HK-2 (cell line): ENCODE measurements at regions not wholly inside any gene's neighbourhood (a gene's known extent, or its start where the extent isn't known, plus 50 kb on each side); places are given as distances from the start of the nearest gene placed in this dataset.

Experiments used
- DNase-seq: peaks from one replicate; pipeline ENCODE4 v3.0.0-alpha.2; 2018; ENCODE audit not compliant: unreplicated experiment

DNA sequence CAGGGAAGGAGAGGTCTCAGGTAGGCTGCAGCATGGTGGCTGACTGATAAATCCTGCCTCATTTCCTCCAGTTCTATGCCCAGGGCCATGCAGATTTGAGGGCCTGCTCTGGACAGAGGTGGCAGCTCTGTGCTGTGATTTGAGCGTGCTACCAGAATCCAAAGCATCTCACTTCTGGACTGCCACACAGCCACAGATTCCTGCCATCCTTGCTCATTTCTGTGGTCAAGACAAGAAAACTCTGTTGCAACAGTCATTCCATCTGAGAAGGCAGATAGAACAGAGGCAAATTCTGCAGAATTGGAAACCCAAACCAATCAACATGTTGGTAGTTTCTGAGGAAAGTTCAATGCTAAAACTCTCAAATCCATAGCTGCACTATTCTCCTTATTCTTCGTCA, 102.8 kb upstream of the GALNT2 start:
- no peak for DNase-seq

DNA sequence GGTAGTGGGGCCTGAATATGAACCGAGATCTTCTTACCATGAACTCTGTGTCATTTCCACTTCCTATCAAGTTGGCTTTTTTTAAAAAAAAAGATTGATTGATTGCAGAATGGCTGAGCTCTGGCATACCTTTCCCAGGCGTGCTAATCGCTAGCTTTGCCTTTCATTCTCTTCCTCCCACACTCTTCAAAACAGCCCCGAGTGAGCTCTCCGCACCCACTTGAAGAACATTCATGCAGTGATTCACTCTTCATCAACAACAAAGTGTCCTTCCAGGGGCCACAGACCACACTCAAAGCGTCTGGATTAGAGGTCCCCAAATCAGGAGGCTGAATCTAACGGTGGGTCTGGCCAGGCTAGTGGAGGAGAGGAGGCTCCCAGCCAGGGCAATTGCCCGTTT, 96.3 kb upstream of the GALNT2 start:
- no peak for DNase-seq

DNA sequence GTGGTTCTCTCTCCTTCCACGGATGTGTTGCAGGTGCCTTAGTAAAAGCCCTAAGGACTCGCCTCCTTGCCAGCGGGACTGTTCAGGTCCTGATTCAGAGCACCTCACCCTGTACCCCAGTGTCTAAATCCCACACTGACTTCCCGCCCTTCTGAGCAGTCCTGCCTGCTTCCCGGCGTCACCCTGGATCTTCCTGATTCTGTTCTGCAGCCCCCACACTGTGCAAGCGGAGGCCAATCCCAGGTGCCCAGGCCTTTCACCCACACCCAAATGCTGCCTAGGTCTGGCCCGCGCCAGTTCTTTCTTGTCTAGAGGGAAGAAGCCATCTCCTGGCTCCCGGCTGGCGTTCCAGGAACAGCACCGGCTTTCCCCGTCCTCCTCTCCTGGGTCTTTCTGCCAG, 95.9 kb upstream of the GALNT2 start:
- DNase-seq: no peak

DNA sequence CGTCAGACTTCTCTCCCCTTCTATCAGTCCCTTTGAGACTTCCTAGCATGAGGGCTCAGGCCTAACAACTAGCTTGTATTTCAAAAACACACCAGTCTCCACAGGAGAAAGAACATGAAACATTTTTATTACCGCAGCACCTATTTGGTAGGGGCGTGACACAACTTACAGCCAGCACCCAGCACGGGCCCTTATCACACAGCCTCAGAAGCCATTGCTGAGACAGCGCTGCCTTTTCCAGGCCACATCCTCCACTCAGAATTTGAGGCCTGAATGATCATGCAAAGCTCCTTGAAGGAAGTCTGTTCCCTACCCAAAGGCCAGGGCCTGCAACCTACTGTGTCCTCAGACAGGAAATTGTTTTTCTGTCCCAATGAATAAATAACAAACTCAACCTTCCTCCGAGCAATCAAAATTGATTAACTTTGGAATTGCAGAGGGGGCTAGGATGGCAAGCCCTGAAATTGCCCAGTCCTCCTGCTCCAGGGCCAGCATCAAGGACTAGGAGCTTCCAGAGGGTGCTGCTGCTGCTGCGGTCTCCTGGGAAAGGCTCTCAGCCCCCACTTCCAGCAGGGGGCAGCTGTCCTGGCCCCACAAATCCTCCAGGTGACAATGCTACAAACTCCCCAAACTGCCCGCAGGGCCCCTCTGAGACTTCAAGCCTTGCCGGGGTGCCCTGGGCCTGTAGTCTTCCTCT, 94.3 kb upstream of the GALNT2 start:
- no peak for DNase-seq

DNA sequence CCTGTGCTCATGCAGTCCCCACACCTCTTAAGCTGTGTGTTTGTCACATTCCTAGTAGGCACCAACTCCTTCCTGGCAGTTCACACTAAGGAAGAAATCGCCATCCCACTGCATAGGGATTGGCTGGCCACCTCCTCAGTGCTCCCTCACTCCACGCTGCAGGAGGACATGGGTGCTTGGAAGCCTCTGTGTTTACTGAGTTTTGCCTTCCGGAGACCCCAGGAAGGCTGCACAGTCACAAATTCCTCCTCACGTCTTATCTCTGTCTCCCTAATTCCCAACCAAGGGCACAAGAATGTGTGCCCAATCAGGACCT, 93.8 kb upstream of the GALNT2 start:
- no peak for DNase-seq

DNA sequence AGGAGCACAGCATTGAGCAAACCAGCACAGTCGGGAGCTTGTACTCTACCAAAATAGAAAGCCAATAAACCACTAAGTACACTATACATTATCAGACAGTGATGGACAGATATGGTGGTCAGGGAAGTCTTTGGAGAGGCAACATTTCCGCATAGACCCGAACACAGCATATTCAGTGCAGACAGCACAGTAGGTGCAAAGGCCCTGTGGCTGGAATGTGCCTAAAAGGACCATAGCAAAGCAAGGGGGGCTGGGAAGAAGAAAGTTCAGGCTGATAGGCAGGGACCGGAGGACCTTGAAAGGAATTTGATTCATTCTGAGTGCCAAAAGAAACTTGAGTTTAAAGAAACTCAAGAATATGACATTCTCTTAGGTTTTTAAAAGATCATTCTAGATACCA, 92.0 kb upstream of the GALNT2 start:
- DNase-seq: no peak

DNA sequence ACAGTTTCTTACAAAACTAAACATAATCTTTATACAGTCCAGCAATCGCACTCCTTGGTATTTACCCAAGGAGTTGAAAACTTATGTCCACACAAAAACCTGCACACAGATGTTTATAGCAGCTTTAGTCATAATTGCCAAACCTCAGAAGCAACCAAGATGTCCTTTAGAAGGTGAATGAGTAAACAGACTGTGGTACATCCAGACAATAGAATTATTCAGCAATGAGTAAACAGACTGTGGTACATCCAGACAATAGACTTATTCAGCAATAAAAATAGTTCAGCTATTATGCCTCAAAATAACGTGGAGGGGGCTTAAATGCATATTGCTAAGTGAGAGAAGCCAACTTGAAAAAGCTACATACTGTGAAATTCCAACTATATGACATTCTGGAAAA, 87.0 kb upstream of the GALNT2 start:
- DNase-seq: no peak

DNA sequence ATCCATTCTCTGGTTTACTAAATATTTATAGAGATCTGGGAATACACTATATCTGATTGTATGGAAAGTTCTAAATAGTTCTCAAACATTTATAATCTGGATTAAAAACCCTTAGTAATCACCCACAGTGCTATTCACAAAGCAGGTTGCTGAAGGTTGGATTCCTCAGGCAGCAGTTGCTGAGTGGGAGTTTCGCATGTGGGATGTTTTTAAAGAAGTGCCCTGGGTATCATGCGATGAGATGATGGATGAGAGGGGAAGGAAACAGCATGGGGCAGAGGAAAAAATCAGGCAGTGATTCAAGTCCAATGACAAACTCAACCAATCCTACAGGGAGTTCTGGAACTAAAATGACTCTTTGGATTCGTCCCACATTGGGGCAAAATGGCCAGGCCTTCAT, 85.3 kb upstream of the GALNT2 start:
- DNase-seq: no peak

DNA sequence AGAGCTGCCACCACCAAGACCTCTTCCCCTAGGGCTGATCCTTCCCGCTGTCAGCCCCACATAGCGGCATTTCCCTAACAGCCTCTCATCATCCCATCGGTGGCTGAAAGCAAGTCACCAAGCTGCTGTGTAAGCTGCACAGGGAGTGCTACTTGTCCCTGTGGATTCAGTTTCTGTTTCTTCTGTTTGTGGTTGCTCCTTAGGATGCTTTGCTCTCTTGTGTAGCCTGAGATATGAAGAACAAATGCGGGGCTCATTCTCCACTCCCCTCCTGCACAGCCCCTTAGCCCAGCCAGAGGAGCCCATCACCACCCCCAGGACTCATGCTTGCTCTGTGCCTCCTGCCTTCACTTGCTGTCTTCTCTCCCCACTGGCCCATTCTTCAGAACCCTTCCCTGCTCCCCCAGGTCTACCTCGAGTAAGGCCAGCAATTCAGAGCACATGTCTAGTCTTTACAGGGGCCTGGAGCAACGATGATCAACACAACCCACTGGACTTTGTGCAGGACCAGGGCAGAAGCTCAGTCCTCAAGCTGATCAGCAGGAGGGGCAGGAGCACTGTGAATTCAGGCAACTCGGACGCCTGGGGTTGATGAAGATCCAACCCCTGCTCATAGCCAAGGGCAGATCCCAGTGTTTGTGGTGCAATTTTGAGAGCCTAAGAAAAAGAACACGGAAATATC, 82.6 kb upstream of the GALNT2 start:
- no peak for DNase-seq

DNA sequence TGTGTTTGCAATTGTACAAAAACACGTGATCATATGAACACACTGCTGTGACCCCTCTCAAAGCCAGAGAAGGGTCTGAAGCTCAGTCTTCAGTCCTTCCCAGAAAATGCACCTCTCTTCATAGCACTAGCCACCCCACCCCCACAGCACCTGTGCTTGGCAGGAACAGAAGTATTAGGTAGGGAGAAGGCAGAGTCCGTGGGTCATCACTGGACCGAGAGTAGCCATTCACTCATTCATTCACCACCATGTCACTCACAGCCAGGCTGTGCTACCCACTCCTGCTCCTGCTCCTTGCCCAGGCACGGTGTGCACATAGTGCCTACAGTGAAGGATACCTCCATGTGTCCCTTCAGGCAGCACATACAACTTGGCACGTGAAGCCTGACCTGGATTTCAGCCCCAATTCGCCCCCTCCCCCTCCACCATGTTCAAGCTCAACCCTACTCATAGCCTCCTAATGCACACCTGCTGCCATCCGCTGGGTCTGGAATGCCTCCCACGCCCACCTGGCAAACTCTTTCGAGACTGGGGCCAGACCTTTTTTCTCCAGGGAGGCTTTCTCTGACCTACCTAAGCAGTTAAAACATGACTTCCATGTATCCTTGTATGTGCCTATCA, 81.9 kb upstream of the GALNT2 start:
- DNase-seq: no peak

DNA sequence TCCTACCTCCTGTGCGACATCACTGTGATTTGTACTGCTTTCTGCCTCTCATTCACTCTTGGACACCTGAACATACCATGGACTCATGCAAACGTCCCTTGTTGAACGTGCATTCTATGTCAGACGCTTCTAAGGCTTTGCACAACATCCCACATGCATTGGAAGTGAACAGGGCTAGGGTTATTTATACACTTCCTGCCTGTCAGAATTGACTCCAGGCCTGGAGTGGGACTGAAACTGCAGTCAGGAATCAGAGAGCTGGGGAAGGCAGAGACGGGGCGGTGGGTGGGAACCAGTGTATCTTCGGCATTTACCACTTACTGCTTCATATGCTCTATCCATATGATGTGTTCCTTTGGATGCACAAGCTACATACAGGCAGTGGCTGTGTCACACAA, 81.4 kb upstream of the GALNT2 start:
- no peak for DNase-seq

DNA sequence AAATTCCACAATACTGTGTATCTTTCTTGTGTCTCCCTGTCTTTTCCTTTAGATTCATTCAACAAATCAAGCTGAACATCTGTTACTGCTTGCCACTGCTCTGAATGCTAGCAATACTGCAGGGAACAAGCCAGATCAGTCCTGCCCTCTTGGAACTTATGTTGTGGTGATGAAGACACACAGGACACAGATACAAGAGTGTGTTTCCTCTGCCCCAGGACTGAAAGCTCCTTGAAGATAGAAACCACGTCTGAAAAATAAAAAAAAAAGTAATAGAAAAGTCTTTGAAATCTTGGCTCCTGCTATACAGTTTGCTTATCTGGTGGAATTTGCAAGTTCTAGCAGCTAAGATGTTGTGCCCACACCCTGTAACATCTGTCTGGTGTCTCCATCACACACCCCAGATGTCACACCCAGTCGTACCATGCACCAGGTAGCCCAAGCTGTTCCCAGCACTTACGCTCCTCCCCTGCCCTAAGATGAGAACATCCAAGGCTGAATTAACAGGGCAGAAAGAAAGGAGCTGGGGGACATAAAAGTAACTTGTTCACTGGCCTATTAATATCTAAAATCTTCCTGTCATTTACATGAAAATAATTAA, 80.2 kb upstream of the GALNT2 start:
- no peak for DNase-seq

DNA sequence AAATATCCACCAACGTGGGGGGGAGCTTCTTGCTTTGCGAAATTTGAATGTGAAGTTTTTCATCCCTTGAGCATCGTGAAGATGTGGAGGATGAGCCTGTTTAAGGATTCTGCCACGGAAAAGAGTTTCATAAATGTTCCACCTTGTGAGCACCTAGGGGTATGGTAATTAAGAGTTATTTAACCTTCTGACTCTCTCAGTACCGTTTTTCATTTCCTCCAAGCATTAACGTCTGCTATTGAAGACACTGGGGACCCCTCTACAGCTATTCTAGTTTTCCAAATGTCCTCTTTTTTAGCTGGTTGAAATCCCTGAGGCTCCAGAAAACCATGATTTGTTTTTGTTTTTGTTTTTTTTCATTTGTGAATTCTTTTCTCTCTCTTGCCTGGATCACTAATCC, 79.1 kb upstream of the GALNT2 start:
- DNase-seq: no peak

DNA sequence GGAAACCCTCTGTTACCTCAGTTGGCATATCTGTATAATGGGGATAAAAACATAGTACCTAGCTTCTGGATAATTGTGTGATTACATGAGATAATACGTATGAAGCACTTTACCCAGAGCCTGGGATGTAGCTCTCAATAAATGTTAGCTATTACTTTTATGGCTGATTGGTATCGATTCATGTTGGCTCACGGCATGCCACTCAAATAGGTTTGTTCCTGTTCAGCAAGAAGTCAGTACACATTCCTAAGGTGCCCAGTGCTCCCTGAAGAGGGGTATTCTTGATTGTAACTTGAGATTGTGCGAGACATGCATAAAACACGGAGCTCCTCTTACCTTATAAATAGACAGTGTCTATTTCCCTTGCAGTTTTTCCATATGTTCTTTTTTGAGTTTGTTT, 78.5 kb upstream of the GALNT2 start:
- no peak for DNase-seq

DNA sequence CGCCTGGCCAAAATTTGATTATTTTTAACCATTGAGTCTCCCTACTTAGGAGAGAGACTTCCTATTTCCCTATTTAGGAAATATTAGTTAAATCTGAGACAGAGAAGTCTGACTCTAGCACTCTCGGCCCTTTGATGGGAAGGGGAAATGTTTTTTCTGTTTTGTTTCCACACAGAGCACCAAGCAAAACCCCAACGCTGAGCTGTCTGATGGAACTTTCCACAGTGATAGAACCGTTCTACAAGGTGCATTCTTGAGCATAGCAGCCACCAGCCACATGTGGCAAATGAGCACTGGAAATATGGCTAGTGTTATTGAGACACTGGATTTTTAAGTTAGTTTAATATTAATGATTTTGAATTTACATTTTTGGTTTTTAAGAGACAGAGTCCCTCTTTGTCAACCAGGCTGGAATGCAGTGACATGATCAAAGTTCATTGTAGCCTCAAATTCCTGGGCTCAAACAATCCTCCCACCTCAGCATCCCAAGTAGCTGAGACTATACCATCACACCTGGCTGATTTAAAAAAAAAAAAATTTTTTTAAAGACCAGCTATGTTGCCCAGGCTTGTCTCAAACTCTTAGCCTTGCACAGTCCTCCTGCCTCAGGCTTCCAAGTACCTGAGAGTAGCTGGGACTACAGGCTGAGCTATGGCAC, 77.3 kb upstream of the GALNT2 start:
- DNase-seq: no peak

DNA sequence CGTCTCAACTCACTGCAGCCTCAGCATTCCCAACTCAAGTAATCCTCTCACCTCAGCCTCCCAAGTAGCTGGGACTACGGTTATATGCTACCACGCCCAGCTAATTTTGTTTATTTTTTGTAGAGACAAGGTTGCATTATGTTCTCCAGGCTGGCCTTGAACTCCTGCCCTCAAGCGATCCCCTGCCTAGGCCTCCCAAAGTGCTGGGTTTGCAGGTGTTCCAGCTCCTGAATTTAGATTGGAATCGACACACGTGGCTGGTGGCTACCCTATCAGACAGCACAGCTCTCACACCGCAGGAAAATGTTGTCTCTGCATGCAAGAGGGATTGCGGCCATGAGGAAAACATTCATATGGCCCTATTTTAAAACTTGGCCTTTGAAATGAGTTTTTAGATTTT, 76.7 kb upstream of the GALNT2 start:
- DNase-seq: no peak

DNA sequence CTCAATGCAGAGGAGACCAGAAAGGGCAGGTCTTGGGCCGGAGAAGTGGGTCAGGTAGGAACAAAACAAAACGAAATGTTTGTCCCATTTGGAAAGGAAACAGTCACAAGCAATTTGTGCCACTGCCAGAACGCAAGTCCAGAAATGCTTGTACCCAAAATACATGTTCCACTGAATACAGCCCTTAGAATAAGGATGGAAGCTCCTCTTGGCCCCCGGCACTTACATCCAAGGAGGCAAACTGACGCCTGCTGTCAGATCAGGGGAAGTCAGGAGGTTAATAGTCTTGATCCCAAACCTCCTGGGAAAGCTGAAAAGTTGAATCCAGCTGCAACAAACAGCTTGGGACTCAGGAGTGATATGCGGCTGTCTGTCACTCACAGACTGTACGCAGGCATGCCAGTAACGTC, 75.9 kb upstream of the GALNT2 start:
- DNase-seq: no peak

DNA sequence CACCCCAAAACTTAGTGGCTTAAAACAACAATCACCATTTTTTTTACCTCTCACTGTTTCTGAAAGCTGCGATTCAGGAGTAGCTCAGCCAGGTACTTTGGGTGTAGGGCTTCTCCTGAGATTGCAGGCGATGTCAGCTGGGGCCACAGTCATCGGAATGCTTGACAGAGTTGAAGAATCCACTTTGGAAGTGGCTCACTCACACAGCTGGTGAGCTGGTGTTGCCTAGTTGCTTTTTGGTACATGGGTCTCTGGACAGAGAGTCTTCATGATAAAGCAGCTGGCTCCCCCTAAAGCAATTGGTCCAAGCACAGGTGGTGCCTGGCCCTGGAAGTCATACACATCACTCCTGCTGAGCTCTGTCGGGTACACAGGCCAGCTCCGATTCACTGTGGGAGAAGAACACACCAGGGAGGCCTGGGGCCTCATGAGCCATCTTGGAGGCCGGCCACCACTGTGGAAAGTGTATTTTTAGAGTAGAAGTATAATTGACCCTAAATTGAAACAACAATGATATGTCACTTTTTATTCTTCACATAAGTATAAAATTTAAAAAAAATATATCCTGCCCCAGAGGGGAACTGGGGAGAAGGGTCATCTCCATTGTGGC, 75.2 kb upstream of the GALNT2 start:
- no peak for DNase-seq

DNA sequence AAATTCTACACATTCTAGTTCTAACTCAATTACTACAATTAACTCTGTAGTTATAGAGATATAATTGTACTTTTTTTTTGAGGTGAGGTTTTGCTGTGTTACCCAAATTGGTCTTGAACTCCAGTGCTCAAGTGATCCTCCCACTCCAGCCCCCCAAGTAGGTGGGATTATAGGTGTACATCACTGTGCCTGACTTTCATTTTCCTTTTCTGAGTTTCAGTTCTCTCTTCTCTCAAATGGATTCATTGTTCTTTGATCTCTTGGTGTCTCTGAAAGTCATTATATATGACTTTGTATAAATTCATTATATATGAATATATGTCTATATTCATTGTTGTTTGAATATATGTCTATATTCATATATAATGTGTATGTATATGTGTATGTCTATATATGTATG, 74.0 kb upstream of the GALNT2 start:
- no peak for DNase-seq

DNA sequence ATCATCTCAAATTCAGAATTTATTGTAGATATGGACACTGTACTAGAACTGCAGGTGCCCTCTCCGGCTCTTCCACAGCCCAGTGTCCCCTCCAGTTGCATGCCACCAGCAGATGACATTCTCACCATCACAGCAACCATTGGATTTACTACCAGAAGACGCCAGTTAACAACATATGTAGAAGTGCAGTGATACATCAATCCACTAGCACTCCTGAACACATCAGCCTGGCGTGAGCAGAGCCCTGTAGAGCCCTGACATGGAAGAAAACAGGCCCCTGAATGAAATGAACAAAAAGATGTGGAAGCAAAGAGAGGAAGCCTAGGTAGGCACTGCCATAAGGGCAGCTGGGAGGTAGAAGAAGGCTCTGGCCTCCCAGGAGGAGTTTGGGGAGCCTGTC, 73.1 kb upstream of the GALNT2 start:
- DNase-seq: no peak

DNA sequence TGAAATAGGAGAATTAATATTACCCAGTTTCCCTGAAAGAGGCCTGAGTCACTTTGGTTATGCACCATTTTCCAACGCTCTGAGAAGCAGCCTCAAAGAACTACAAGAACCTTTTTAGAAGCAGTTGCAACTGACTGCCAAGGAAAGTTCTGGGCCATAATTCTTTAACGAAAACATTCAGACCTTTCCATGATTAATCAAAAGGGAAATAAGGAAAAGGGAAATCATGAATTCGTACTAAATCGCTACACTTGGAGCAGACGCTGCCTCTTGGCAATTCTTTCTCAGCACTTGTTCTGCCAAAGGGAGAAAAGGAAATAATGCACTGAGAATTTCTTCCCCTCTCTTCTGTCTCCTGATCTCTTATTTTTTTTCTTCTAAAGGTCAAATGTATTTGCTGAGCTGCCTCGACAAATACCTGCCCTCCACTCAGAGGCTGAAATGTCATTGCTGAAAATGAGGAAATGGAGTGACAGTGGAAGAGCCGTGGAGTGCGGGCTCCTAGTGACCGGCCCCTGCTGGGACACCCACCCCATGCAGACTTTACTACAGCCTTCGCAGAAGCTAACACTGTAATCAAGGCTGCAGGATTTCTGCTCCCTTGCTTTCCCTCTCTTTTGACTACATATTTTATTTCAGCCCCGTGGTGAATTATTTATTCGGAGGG, 67.9 kb upstream of the GALNT2 start:
- no peak for DNase-seq
